ENCODE measurements at regions not wholly inside any gene's neighbourhood (a gene's known extent, or its start where the extent isn't known, plus 50 kb on each side); places are given as distances from the start of the nearest gene placed in this dataset.
A peak's percentile ranks its signal among the peaks of the same experiment; 100 is the strongest.
"Not testable (repeated sequence)": the region's sequence is repeated elsewhere in the genome, so short reads cannot be mapped to it uniquely, and the experiment has no call there.

GRCh38 chr7:115273855-115274254 is 352.0 kb downstream of the MDFIC start:
- not testable (repeated sequence) for H3K27me3 Mint-ChIP-seq

GRCh38 chr7:115273139-115273772 is 351.4 kb downstream of the MDFIC start:
- Mint-ChIP-seq H3K27ac (no peak overlapping the region), H3K9me3 (no peaks in the 10 kb centered on the region), H3K4me3 (no peak overlapping the region), H3K36me3 (no peaks in the 10 kb centered on the region), H3K4me1 (ENCODE audit: low read depth in 2 of 2) (no peaks in the 10 kb centered on the region), H3K27me3 (peaks cover 3 to 7% of the 10 kb centered on the region in 2 donors)
- DNase-seq (ENCODE audit: low spot score) (no peak), ATAC-seq (no peak)

More at GRCh38 chr7:115273855-115274254, 352.0 kb downstream of the MDFIC start:
- not testable (repeated sequence) for ATAC-seq; DNase-seq (ENCODE audit: low spot score); H3K4me3 Mint-ChIP-seq; H3K9me3 Mint-ChIP-seq; H3K36me3 Mint-ChIP-seq; H3K27ac Mint-ChIP-seq; H3K4me1 Mint-ChIP-seq (ENCODE audit: low read depth in 2 of 2)

GRCh38 chr7:115271332-115272235 is 349.7 kb downstream of the MDFIC start:
- no peaks in the 10 kb centered on the region for H3K4me1 Mint-ChIP-seq (ENCODE audit: low read depth in 2 of 2)
- H3K27me3 Mint-ChIP-seq = peaks cover 3 to 7% of the 10 kb centered on the region in 2 donors
- no peak for ATAC-seq
- H3K4me3 Mint-ChIP-seq = no peak overlapping the region
- H3K36me3 Mint-ChIP-seq = no peaks in the 10 kb centered on the region
- H3K9me3 Mint-ChIP-seq = no peaks in the 10 kb centered on the region
- H3K27ac Mint-ChIP-seq = no peak overlapping the region
- no peak for DNase-seq (ENCODE audit: low spot score)

- Mint-ChIP-seq H3K4me1 (ENCODE audit: low read depth in 2 of 2) (no peaks in the 10 kb centered on the region), H3K36me3 (no peaks in the 10 kb centered on the region), H3K27me3 (peaks cover 8 to 15% of the 10 kb centered on the region in 2 donors), H3K9me3 (peaks cover 6% of the 10 kb centered on the region), H3K27ac (no peak overlapping the region), H3K4me3 (no peak overlapping the region)
- ATAC-seq (no peak), DNase-seq (ENCODE audit: low spot score) (no peak)
These were observed 347.6 kb downstream of the MDFIC start for GRCh38 chr7:115269486-115269885.

- H3K36me3 Mint-ChIP-seq = no peaks in the 10 kb centered on the region
- no peak overlapping the region for H3K27ac Mint-ChIP-seq
- peaks cover 8 to 15% of the 10 kb centered on the region in 2 donors for H3K27me3 Mint-ChIP-seq
- DNase-seq (ENCODE audit: low spot score) (no peak), ATAC-seq (no peak)
- no peaks in the 10 kb centered on the region for H3K4me1 Mint-ChIP-seq (ENCODE audit: low read depth in 2 of 2)
- no peak overlapping the region for H3K4me3 Mint-ChIP-seq
- H3K9me3 Mint-ChIP-seq = peaks cover 8% of the 10 kb centered on the region
These were observed 345.6 kb downstream of the MDFIC start for GRCh38 chr7:115267503-115267902.

GRCh38 chr7:115260381-115260780 is 338.5 kb downstream of the MDFIC start:
- no peak overlapping the region for H3K4me3 Mint-ChIP-seq
- H3K27me3 Mint-ChIP-seq = peaks cover 0 to 8% of the 10 kb centered on the region in 2 donors
- no peak overlapping the region for H3K27ac Mint-ChIP-seq
- H3K4me1 Mint-ChIP-seq (ENCODE audit: low read depth in 2 of 2) = no peaks in the 10 kb centered on the region
- DNase-seq (ENCODE audit: low spot score) (no peak), ATAC-seq (no peak)
- peaks cover 8% of the 10 kb centered on the region for H3K9me3 Mint-ChIP-seq
- no peaks in the 10 kb centered on the region for H3K36me3 Mint-ChIP-seq

- H3K36me3 Mint-ChIP-seq = no peaks in the 10 kb centered on the region
- no peak for DNase-seq (ENCODE audit: low spot score)
- H3K27ac Mint-ChIP-seq = no peak overlapping the region
- no peak for ATAC-seq
- no peaks in the 10 kb centered on the region for H3K27me3 Mint-ChIP-seq
- H3K4me3 Mint-ChIP-seq = no peak overlapping the region
- H3K4me1 Mint-ChIP-seq (ENCODE audit: low read depth in 2 of 2) = no peaks in the 10 kb centered on the region
- no peaks in the 10 kb centered on the region for H3K9me3 Mint-ChIP-seq
These were observed 330.6 kb downstream of the MDFIC start for GRCh38 chr7:115252461-115252860.

- no peak for DNase-seq (ENCODE audit: low spot score)
- no peak overlapping the region for H3K27ac Mint-ChIP-seq
- no peaks in the 10 kb centered on the region for H3K9me3 Mint-ChIP-seq
- no peaks in the 10 kb centered on the region for H3K4me1 Mint-ChIP-seq (ENCODE audit: low read depth in 2 of 2)
- no peaks in the 10 kb centered on the region for H3K27me3 Mint-ChIP-seq
- peaks cover 7% of the 10 kb centered on the region for H3K36me3 Mint-ChIP-seq
- no peak overlapping the region for H3K4me3 Mint-ChIP-seq
- ATAC-seq = no peak
These were observed 327.2 kb downstream of the MDFIC start for GRCh38 chr7:115249080-115249479.

GRCh38 chr7:115241151-115241550 is 319.3 kb downstream of the MDFIC start:
- Mint-ChIP-seq H3K4me1 (ENCODE audit: low read depth in 2 of 2) (no peaks in the 10 kb centered on the region), H3K4me3 (no peak overlapping the region), H3K27ac (no peak overlapping the region), H3K9me3 (peaks cover 3% of the 10 kb centered on the region), H3K27me3 (peaks cover 3 to 15% of the 10 kb centered on the region in 2 donors), H3K36me3 (peaks cover 7% of the 10 kb centered on the region)
- DNase-seq (ENCODE audit: low spot score) (no peak), ATAC-seq (no peak)

GRCh38 chr7:115240242-115240641 is 318.3 kb downstream of the MDFIC start:
- DNase-seq (ENCODE audit: low spot score) (no peak), ATAC-seq (no peak)
- peaks cover 3 to 15% of the 10 kb centered on the region in 2 donors for H3K27me3 Mint-ChIP-seq
- H3K4me1 Mint-ChIP-seq (ENCODE audit: low read depth in 2 of 2) = no peaks in the 10 kb centered on the region
- H3K9me3 Mint-ChIP-seq = peaks cover 3% of the 10 kb centered on the region
- no peak overlapping the region for H3K27ac Mint-ChIP-seq
- H3K4me3 Mint-ChIP-seq = no peak overlapping the region
- H3K36me3 Mint-ChIP-seq = peaks cover 7% of the 10 kb centered on the region

GRCh38 chr7:115235075-115235474 is 313.2 kb downstream of the MDFIC start:
- no peak for ATAC-seq
- peaks cover 0 to 5% of the 10 kb centered on the region in 2 donors for H3K4me1 Mint-ChIP-seq (ENCODE audit: low read depth in 2 of 2)
- H3K27ac Mint-ChIP-seq = no peak overlapping the region
- peaks cover 7 to 11% of the 10 kb centered on the region in 2 donors for H3K27me3 Mint-ChIP-seq
- no peaks in the 10 kb centered on the region for H3K36me3 Mint-ChIP-seq
- no peak for DNase-seq (ENCODE audit: low spot score)
- H3K9me3 Mint-ChIP-seq = no peaks in the 10 kb centered on the region
- no peak overlapping the region for H3K4me3 Mint-ChIP-seq

GRCh38 chr7:115233809-115234208 is 311.9 kb downstream of the MDFIC start:
- no peak for ATAC-seq
- Mint-ChIP-seq H3K9me3 (no peaks in the 10 kb centered on the region), H3K4me3 (no peak overlapping the region), H3K27ac (no peak overlapping the region), H3K4me1 (ENCODE audit: low read depth in 2 of 2) (peaks cover 0 to 5% of the 10 kb centered on the region in 2 donors), H3K36me3 (no peaks in the 10 kb centered on the region), H3K27me3 (peaks cover 7 to 11% of the 10 kb centered on the region in 2 donors)
- DNase-seq (ENCODE audit: low spot score) = no peak

GRCh38 chr7:115232041-115232440 is 310.1 kb downstream of the MDFIC start:
- ATAC-seq = no peak
- Mint-ChIP-seq H3K9me3 (no peaks in the 10 kb centered on the region), H3K4me1 (ENCODE audit: low read depth in 2 of 2) (peaks cover 0 to 5% of the 10 kb centered on the region in 2 donors), H3K27me3 (peaks cover 7 to 11% of the 10 kb centered on the region in 2 donors), H3K4me3 (no peak overlapping the region), H3K36me3 (no peaks in the 10 kb centered on the region), H3K27ac (no peak overlapping the region)
- no peak for DNase-seq (ENCODE audit: low spot score)

GRCh38 chr7:115230882-115231571 is 309.1 kb downstream of the MDFIC start:
- Mint-ChIP-seq H3K36me3 (no peaks in the 10 kb centered on the region), H3K9me3 (no peaks in the 10 kb centered on the region), H3K27me3 (peaks cover 7 to 11% of the 10 kb centered on the region in 2 donors), H3K27ac (no peak overlapping the region), H3K4me3 (no peak overlapping the region), H3K4me1 (ENCODE audit: low read depth in 2 of 2) (peaks cover 0 to 5% of the 10 kb centered on the region in 2 donors)
- DNase-seq (ENCODE audit: low spot score) = no peak
- peak; percentile 67 to 86 for ATAC-seq
